Prostate gland (tissue), 2 donors: ENCODE measurements at regions not wholly inside any gene's neighbourhood (a gene's known extent, or its start where the extent isn't known, plus 50 kb on each side); places are given as distances from the start of the nearest gene placed in this dataset.

Source experiments
- POLR2A ChIP-seq: fragments of 450-650 bp; IDR thresholded peaks from one replicate; pipeline ENCODE4 v1.6.1; 2016; ENCODE audit warnings: antibody characterized with exemption, mild to moderate bottlenecking
- TF ChIP-seq, protein P1 (sequence below), 4 experiments: fragments of 200-600 bp in 2 of 4; fragments of 450-650 bp in 2 of 4; sonication (generic) in 2 of 4; IDR thresholded peaks; 1 replicate in 3 of 4; 2 replicates in 1 of 4; pipeline ENCODE4 v1.5.1; 2016 to 2019; ENCODE audit warnings: antibody characterized with exemption in 4 of 4, mild to moderate bottlenecking in 2 of 4, moderate library complexity in 2 of 4

DNA sequence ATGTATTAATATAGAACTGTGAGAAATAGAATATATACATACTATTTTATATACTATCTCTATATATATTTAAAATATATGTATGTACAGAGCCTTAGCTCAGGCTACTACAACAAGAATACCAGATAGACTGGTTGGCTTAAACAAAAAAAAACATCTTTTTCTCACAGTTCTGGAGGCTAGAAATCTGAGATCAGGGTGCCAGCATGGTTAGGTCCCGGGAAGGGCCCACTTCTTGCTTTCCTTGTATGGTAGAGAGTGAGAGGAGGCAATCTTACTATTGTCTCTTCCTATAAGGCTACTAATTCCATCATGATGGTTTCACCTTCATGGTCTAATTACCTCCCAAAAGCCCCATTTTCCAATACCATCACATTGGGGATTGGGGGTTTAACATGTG is 613.0 kb downstream of the ZNF608 start:
- TF ChIP-seq, protein P1, sequence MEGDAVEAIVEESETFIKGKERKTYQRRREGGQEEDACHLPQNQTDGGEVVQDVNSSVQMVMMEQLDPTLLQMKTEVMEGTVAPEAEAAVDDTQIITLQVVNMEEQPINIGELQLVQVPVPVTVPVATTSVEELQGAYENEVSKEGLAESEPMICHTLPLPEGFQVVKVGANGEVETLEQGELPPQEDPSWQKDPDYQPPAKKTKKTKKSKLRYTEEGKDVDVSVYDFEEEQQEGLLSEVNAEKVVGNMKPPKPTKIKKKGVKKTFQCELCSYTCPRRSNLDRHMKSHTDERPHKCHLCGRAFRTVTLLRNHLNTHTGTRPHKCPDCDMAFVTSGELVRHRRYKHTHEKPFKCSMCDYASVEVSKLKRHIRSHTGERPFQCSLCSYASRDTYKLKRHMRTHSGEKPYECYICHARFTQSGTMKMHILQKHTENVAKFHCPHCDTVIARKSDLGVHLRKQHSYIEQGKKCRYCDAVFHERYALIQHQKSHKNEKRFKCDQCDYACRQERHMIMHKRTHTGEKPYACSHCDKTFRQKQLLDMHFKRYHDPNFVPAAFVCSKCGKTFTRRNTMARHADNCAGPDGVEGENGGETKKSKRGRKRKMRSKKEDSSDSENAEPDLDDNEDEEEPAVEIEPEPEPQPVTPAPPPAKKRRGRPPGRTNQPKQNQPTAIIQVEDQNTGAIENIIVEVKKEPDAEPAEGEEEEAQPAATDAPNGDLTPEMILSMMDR (IDR thresholded peaks at IDR 0.05): no peak
- no peak for TF ChIP-seq POLR2A
